Ovary (tissue), 7 donors: ENCODE measurements at regions not wholly inside any gene's neighbourhood (a gene's known extent, or its start where the extent isn't known, plus 50 kb on each side); places are given as distances from the start of the nearest gene placed in this dataset.

Experiments
- DNase-seq, 5 donors: peaks; one replicate each; pipeline ENCODE4 v3.0.0-alpha.2; 2019 to 2020
- H3K27ac ChIP-seq, 2 donors: fragments of 200-600 bp; one replicate each; pipeline versions ENCODE4 v1.5.1 to v1.8.0; 2019 to 2022
- H3K27me3 ChIP-seq: fragments of 200-600 bp; one replicate; pipeline ENCODE4 v1.8.0; 2022
- H3K36me3 ChIP-seq: fragments of 200-600 bp; sonication (generic); one replicate; pipeline ENCODE4 v1.5.1; 2019
- H3K4me1 ChIP-seq: one replicate; pipeline ENCODE4 v1.8.1; 2013; ENCODE audit warnings: mild to moderate bottlenecking, moderate library complexity; ENCODE audit not compliant: insufficient read depth
- H3K4me3 ChIP-seq: fragments of 200-600 bp; sonication (generic); one replicate; pipeline ENCODE4 v1.5.1; 2017
- H3K9me3 ChIP-seq, 2 donors: fragments of 200-600 bp in 1 of 2; sonication (generic) in 1 of 2; one replicate each; pipeline versions ENCODE4 v1.5.1 to v1.8.1; 2013 to 2019; ENCODE audit warnings: mild to moderate bottlenecking in 1 of 2, moderate library complexity in 1 of 2
- CTCF ChIP-seq, 3 donors: fragments of 450-650 bp in 2 of 3; fragments of 200-600 bp in 1 of 3; IDR thresholded peaks; one replicate each; pipeline versions ENCODE4 v1.5.1 to v1.8.0; 2016 to 2022; ENCODE audit warnings: antibody characterized with exemption in 3 of 3, mild to moderate bottlenecking in 1 of 3
- EP300 ChIP-seq: sonication (generic); formaldehyde crosslinking; IDR thresholded peaks from one replicate; pipeline ENCODE4 v1.6.1; 2017; ENCODE audit warnings: antibody characterized with exemption
- POLR2A ChIP-seq: fragments of 450-650 bp; IDR thresholded peaks from one replicate; pipeline ENCODE4 v1.6.1; 2017; ENCODE audit warnings: antibody characterized with exemption, mild to moderate bottlenecking, moderate library complexity
- WGBS, 3 donors: extraction: QIAGEN DNeasy Blood & Tissue Kit in 1 of 3; methylation state at CpG; one replicate each; pipeline versions ENCODE4 v1.1.5 to v1.1.7; 2013 to 2017; 5-methylcytosine and 5-hydroxymethylcytosine counted together
- intact Hi-C, 4 donors: fragments of 100-400 bp; cut with DNase I; formaldehyde crosslinking; loops; one replicate each; pipeline versions ENCODE4 v1.11.0 to v1.15.1; 2022 to 2023
- donor health status: DM: no; HTN: no; CAD: no; lungs with moderate emphysema.
- donor health status: DM: no; HTN: no; CAD: no.
- donor health status: Bipolar disorder and iron deficiency.
- donor health status: DM: no; HTN: no; CAD: no.
- donor health status: DM: yes; HTN: yes; CAD: no.

- WGBS, 3 donors, result 76 to 89% (median 85%) methylated on average over 2 of the region's 2 CpGs
- H3K27me3 ChIP-seq, result no peaks in the 10 kb centered on the region
- TF ChIP-seq CTCF (IDR thresholded peaks at IDR 0.05) (no peak), POLR2A (no peak), EP300 (no peak)
- DNase-seq, result no peak
- no peak overlapping the region for H3K27ac ChIP-seq
- H3K9me3 ChIP-seq, result no peaks in the 10 kb centered on the region
- H3K36me3 ChIP-seq, result no peaks in the 10 kb centered on the region
- H3K4me3 ChIP-seq, result no peak overlapping the region
- intact Hi-C loops, result no loop called here
- no peaks in the 10 kb centered on the region for H3K4me1 ChIP-seq
Observed at GRCh38 chr11:15625691-15626090, 511.0 kb downstream of the INSC start.

- no peaks in the 10 kb centered on the region for H3K27me3 ChIP-seq
- no peaks in the 10 kb centered on the region for H3K4me1 ChIP-seq
- no peaks in the 10 kb centered on the region for H3K9me3 ChIP-seq
- intact Hi-C loops, result no loop called here
- no peaks in the 10 kb centered on the region for H3K36me3 ChIP-seq
- no peak overlapping the region for H3K27ac ChIP-seq
- DNase-seq, result no peak
- H3K4me3 ChIP-seq, result no peak overlapping the region
- TF ChIP-seq POLR2A (no peak), CTCF (IDR thresholded peaks at IDR 0.05) (no peak), EP300 (no peak)
Observed at GRCh38 chr11:15627560-15627959, 512.8 kb downstream of the INSC start.

- Histone ChIP-seq H3K27ac (no peak overlapping the region), H3K36me3 (no peaks in the 10 kb centered on the region), H3K4me3 (no peak overlapping the region), H3K27me3 (no peaks in the 10 kb centered on the region), H3K9me3 (no peaks in the 10 kb centered on the region), H3K4me1 (no peaks in the 10 kb centered on the region)
- TF ChIP-seq CTCF (IDR thresholded peaks at IDR 0.05) (no peak), EP300 (no peak), POLR2A (no peak)
- DNase-seq, result no peak
- intact Hi-C loops, result no loop called here
- WGBS, 3 donors, result 65 to 68% (median 67%) methylated on average over 6 of the region's 6 CpGs
Observed at GRCh38 chr11:15629690-15630321, 515.1 kb downstream of the INSC start.

GRCh38 chr11:15630896-15631295, 516.2 kb downstream of the INSC start:
- Histone ChIP-seq H3K9me3 (no peaks in the 10 kb centered on the region), H3K4me1 (no peaks in the 10 kb centered on the region), H3K27ac (no peak overlapping the region), H3K4me3 (no peak overlapping the region), H3K27me3 (no peaks in the 10 kb centered on the region), H3K36me3 (no peaks in the 10 kb centered on the region)
- 63 to 87% (median 66%) methylated on average over 2 of the region's 2 CpGs for WGBS, 3 donors
- no peak for DNase-seq
- no peak for TF ChIP-seq POLR2A
- no peak for TF ChIP-seq EP300
- no peak for TF ChIP-seq CTCF (IDR thresholded peaks at IDR 0.05)
- intact Hi-C loops, result no loop called here
